Activated CD8-positive, alpha-beta T cell treated with anti-CD3 and anti-CD28 coated beads for 36 hours (primary cell): ENCODE measurements at regions not wholly inside any gene's neighbourhood (a gene's known extent, or its start where the extent isn't known, plus 50 kb on each side); places are given as distances from the start of the nearest gene placed in this dataset.

Experiments used
- ATAC-seq: fragments of 200-7000 bp; cut with Tn5 transposase; one replicate; pipeline ENCODE4 v1.10.0; 2021; ENCODE audit warnings: mild to moderate bottlenecking, moderate library complexity
- CTCF ChIA-PET: fragments of 350-600 bp; sonication (Branson Sonifier 250); formaldehyde crosslinking; loops from one replicate; lab custom pipeline; 2021; ENCODE audit warnings: antibody characterized with exemption; lab: Charles Lee
- POLR2A ChIA-PET: fragments of 350-600 bp; sonication (Branson Sonifier 250); formaldehyde crosslinking; loops from one replicate; lab custom pipeline; 2021; ENCODE audit warnings: antibody characterized with exemption; lab: Charles Lee
- DNase-seq: peaks from one replicate; pipeline ENCODE4 v3.0.0-alpha.2; 2020
- H3K27ac Mint-ChIP-seq: one replicate; pipeline ENCODE4 v1.8.0; 2021; ENCODE audit warnings: mild to moderate bottlenecking, mixed read lengths
- H3K27me3 Mint-ChIP-seq: one replicate; pipeline ENCODE4 v1.8.0; 2021; ENCODE audit warnings: mixed read lengths
- H3K36me3 Mint-ChIP-seq: one replicate; pipeline ENCODE4 v1.8.0; 2021; ENCODE audit warnings: low read depth, mixed read lengths
- H3K4me1 Mint-ChIP-seq: one replicate; pipeline ENCODE4 v1.8.0; 2021; ENCODE audit warnings: low read depth, mixed read lengths
- H3K4me3 Mint-ChIP-seq: one replicate; pipeline ENCODE4 v1.8.0; 2021; ENCODE audit warnings: mild to moderate bottlenecking, moderate library complexity, mixed read lengths
- H3K9me3 Mint-ChIP-seq: one replicate; pipeline ENCODE4 v1.8.0; 2021; ENCODE audit warnings: mixed read lengths
- intact Hi-C: fragments of 100-400 bp; cut with micrococcal nuclease; formaldehyde crosslinking; loops from one replicate; pipeline ENCODE4 v1.10.0; 2022
- TF ChIP-seq, protein P1 (sequence below): fragments of 200-600 bp; IDR thresholded peaks from one replicate; pipeline ENCODE4 v1.8.0; 2022; ENCODE audit warnings: antibody characterized with exemption, mild to moderate bottlenecking

DNA sequence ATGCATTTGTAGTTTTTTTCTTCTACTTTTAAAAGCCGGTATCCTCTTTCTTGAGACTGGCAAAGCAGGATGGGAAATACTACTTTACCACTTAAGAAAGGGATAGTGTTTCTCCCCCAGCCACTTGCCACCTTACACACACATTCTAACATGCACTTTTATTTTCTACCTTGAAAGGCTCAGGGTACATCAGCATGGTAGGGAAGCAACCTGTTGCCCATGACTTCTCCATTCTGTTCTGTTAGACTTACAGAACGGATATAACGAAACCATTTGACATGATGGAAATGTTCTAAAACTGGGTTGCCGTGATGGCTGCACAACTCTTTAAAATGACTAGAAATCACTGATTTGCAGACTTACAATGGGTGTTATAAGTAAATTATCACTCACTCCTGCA lies 405.5 kb downstream of the SHQ1 start:
- TF ChIP-seq, protein P1, sequence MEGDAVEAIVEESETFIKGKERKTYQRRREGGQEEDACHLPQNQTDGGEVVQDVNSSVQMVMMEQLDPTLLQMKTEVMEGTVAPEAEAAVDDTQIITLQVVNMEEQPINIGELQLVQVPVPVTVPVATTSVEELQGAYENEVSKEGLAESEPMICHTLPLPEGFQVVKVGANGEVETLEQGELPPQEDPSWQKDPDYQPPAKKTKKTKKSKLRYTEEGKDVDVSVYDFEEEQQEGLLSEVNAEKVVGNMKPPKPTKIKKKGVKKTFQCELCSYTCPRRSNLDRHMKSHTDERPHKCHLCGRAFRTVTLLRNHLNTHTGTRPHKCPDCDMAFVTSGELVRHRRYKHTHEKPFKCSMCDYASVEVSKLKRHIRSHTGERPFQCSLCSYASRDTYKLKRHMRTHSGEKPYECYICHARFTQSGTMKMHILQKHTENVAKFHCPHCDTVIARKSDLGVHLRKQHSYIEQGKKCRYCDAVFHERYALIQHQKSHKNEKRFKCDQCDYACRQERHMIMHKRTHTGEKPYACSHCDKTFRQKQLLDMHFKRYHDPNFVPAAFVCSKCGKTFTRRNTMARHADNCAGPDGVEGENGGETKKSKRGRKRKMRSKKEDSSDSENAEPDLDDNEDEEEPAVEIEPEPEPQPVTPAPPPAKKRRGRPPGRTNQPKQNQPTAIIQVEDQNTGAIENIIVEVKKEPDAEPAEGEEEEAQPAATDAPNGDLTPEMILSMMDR = no peak
- Mint-ChIP-seq H3K4me3 (no peak overlapping the region), H3K27me3 (no peaks in the 10 kb centered on the region), H3K9me3 (no peaks in the 10 kb centered on the region), H3K27ac (no peak overlapping the region), H3K4me1 (peaks cover 77% of the 10 kb centered on the region), H3K36me3 (peaks cover 68% of the 10 kb centered on the region)
- no peak for DNase-seq
- ATAC-seq = no peak
- intact Hi-C loops = loop anchor here (5.0 kb wide), 1 partner anchor 65 kb away; no protein-coding TSS in a partner anchor
- POLR2A ChIA-PET = interaction anchor here (1.0 kb wide), 1 partner anchor 23 kb away, joined by 3 read pairs; no protein-coding TSS in a partner anchor
- CTCF ChIA-PET = no interaction called here

DNA sequence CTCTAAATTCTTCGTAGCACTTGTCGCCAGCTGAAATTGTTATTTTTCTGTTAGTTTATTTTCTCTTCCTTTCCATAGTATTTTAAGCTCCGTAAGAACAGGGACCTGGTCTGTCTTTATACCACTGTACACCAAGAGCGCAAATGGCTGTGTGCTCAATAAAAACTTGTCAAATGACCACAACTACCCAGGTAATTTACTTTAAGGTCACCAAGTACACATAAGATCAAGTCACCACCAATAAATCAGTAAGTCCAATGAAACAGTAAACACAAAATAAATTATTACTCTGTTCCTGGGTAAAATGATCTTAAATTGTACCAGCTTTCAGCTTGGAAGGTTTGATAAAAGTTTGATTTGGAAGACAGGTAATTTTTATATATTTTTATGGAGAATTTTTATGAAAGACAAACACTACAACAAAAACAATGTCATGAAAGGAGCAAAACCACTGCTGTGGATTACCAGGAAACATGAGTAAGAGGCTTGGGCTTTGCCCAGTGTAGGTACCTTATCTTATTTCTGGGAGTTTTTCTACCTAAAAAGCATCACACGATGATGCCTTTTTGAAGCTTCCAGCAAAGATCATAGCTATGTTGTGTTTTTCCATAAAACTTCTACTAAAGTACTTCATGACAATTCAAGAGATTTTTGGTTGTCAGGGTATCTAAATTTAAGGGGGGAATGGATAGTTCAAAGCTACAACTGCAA lies 406.8 kb downstream of the SHQ1 start:
- Mint-ChIP-seq H3K4me1 (peaks cover 87% of the 10 kb centered on the region), H3K27me3 (no peaks in the 10 kb centered on the region), H3K36me3 (peaks cover 78% of the 10 kb centered on the region), H3K4me3 (no peak overlapping the region), H3K27ac (peak overlapping the region; percentile 47), H3K9me3 (no peaks in the 10 kb centered on the region)
- DNase-seq = no peak
- intact Hi-C loops = loop anchor here (5.0 kb wide), 1 partner anchor 64 kb away; no protein-coding TSS in a partner anchor
- POLR2A ChIA-PET = interaction anchor here (0.9 to 1.2 kb wide), 2 partner anchors 13 kb away, joined by 3 to 5 read pairs; no protein-coding TSS in a partner anchor
- CTCF ChIA-PET = interaction anchor here (0.8 to 1.9 kb wide), 5 partner anchors 15 to 380 kb away, joined by 3 to 5 read pairs (median 3); no protein-coding TSS in a partner anchor
- ATAC-seq = no peak
- TF ChIP-seq, protein P1 = no peak

DNA sequence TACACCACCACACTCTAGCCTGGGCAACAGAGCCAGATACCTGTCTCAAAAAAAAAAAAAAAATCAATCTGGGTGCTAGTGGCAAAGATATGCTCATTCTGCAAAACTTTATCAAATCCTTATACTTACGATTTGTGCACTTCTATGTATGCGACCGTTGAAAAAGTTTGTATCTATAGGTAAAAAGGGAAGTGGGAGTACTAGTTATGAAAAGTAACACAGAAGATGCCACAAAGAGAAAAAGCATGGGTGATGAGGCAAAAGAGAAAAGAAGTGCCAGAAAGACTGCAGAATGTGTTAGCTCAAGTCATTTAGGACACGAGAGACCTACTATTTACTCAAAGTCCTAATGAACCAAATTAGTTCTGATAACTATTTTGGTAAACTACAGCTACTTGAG lies 407.8 kb downstream of the SHQ1 start:
- DNase-seq (no peak), ATAC-seq (no peak)
- CTCF ChIA-PET = interaction anchor here (1.2 to 1.9 kb wide), 2 partner anchors 14 to 32 kb away, joined by 3 to 5 read pairs; no protein-coding TSS in a partner anchor
- no peak overlapping the region for H3K27ac Mint-ChIP-seq
- no peak overlapping the region for H3K4me3 Mint-ChIP-seq
- peaks cover 71% of the 10 kb centered on the region for H3K36me3 Mint-ChIP-seq
- no peaks in the 10 kb centered on the region for H3K27me3 Mint-ChIP-seq
- TF ChIP-seq, protein P1 = no peak
- H3K9me3 Mint-ChIP-seq = no peaks in the 10 kb centered on the region
- intact Hi-C loops = loop anchor here (5.0 kb wide), 1 partner anchor 63 kb away; no protein-coding TSS in a partner anchor
- POLR2A ChIA-PET = interaction anchor here (0.9 to 1.2 kb wide), 2 partner anchors 12 to 154 kb away, joined by 3 read pairs; no protein-coding TSS in a partner anchor
- H3K4me1 Mint-ChIP-seq = peaks cover 81% of the 10 kb centered on the region

DNA sequence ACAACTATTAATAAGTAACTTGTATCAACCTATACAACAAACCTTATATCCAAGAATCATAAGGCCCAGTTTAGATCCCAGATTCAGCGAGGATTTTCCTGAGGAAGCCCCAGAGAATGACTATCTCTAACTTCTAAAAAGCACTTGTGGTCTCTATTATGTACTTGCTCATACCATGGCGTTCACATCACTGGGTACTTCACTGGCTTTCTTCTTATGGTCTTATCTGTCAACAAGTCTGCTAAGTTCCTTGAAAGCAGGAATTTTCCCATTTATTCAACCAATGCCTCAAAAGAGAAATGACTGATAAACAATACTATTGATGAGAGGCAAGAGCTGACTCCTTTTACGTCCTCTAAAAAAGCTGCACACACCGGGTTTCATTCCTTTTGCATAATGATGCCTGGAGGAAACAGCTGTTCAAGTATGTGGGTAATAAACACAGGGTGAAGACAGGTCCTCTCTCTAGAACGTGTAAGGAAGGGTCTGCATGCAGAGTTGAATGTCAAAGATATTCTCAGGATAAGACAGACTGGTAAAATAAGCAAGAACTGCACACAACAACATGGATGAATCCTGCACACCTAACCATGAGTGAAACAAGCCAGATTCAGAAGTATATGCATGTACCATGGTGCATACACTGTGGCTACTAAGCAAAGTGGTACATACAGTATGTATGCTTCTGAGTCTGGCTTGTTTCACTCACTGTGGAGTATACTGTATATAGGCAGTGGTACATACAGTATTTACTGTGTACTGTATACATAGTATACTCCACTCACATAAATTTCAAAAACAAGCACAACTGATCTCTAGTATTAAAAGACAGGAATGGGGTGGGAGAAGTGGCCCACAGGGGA lies 408.7 kb downstream of the SHQ1 start:
- peaks cover 71% of the 10 kb centered on the region for H3K36me3 Mint-ChIP-seq
- H3K9me3 Mint-ChIP-seq = no peaks in the 10 kb centered on the region
- CTCF ChIA-PET = no interaction called here
- no peak overlapping the region for H3K27ac Mint-ChIP-seq
- intact Hi-C loops = loop anchor here (5.0 kb wide), 1 partner anchor 62 kb away; no protein-coding TSS in a partner anchor
- no peak overlapping the region for H3K4me3 Mint-ChIP-seq
- ATAC-seq (no peak), DNase-seq (no peak)
- TF ChIP-seq, protein P1 = no peak
- peaks cover 82% of the 10 kb centered on the region for H3K4me1 Mint-ChIP-seq
- H3K27me3 Mint-ChIP-seq = no peaks in the 10 kb centered on the region
- POLR2A ChIA-PET = interaction anchor here (1.0 kb wide), 1 partner anchor 10 kb away, joined by 3 read pairs; no protein-coding TSS in a partner anchor
